SK-N-SH (cell line): ENCODE measurements at regions not wholly inside any gene's neighbourhood (a gene's known extent, or its start where the extent isn't known, plus 50 kb on each side); places are given as distances from the start of the nearest gene placed in this dataset.

Source experiments
- CTCF ChIA-PET: fragments of 300-600, 350-600 bp; formaldehyde crosslinking; extraction: SDS; loops from one replicate; lab custom pipeline; 2021; lab: Yijun Ruan, JAX
- POLR2A ChIA-PET: fragments of 350-600 bp; sonication (Branson Sonifier 250); formaldehyde crosslinking; extraction: SDS; loops from one replicate; lab custom pipeline; 2020; ENCODE audit warnings: antibody characterized with exemption, inconsistent platforms; lab: Yijun Ruan, JAX
- DNase-seq: peaks from one replicate; pipeline ENCODE4 v3.0.0; 2012
- H2AFZ ChIP-seq: fragments of 200-600 bp; sonication (generic); 2 replicates; pipeline ENCODE4 v1.8.1; 2016; ENCODE audit warnings: antibody characterized with exemption, mild to moderate bottlenecking, low read depth
- H3F3A ChIP-seq: fragments of 200-600 bp; sonication (generic); replicated peaks from 2 replicates; pipeline ENCODE3; 2016; ENCODE audit warnings: antibody characterized with exemption, mild to moderate bottlenecking; ENCODE audit not compliant: insufficient read depth
- H3K27ac ChIP-seq, 2 experiments: fragments of 200-500 bp in 1 of 2; fragments of 200-600 bp in 1 of 2; sonication (Bioruptor generic) in 1 of 2; sonication (generic), shearing (Covaris generic) in 1 of 2; 2 replicates each; pipeline versions ENCODE4 v1.5.1 to v1.6.1; 2014 to 2016; ENCODE audit warnings: low read depth in 2 of 2, inconsistent platforms in 1 of 2, low read length in 1 of 2, mild to moderate bottlenecking in 1 of 2, mixed read lengths in 1 of 2
- H3K27me3 ChIP-seq: fragments of 200-600 bp; sonication (generic), shearing (Covaris generic); 2 replicates; pipeline ENCODE4 v1.6.1; 2016; ENCODE audit warnings: mixed run types; ENCODE audit not compliant: insufficient read depth
- H3K36me3 ChIP-seq, 2 experiments: fragments of 200-500 bp in 1 of 2; fragments of 200-600 bp in 1 of 2; sonication (Bioruptor generic) in 1 of 2; sonication (generic) in 1 of 2; replicated peaks in 1 of 2; 2 replicates each; pipeline versions ENCODE3 to v1.5.1; 2014 to 2016; ENCODE audit warnings: low read length in 1 of 2, mild to moderate bottlenecking in 1 of 2; ENCODE audit not compliant: insufficient read depth in 2 of 2, control insufficient read depth in 1 of 2
- H3K4me1 ChIP-seq, 2 experiments: fragments of 200-500 bp in 1 of 2; fragments of 200-600 bp in 1 of 2; sonication (Bioruptor generic) in 1 of 2; sonication (generic), shearing (Covaris generic) in 1 of 2; 2 replicates each; pipeline versions ENCODE4 v1.5.1 to v1.6.1; 2014 to 2016; ENCODE audit warnings: low read depth in 1 of 2, low read length in 1 of 2, mixed run types in 1 of 2; ENCODE audit not compliant: insufficient read depth in 2 of 2, control insufficient read depth in 1 of 2
- H3K4me2 ChIP-seq: fragments of 200-600 bp; sonication (generic), shearing (Covaris generic); 2 replicates; pipeline ENCODE4 v1.6.1; 2017; ENCODE audit warnings: mixed run types
- H3K4me3 ChIP-seq, 2 experiments: fragments of 200-500 bp in 1 of 2; fragments of 200-600 bp in 1 of 2; sonication (Bioruptor generic) in 1 of 2; sonication (generic), shearing (Covaris generic) in 1 of 2; 2 replicates each; pipeline versions ENCODE4 v1.5.1 to v1.8.1; 2014 to 2016; ENCODE audit warnings: low read depth in 2 of 2, inconsistent platforms in 1 of 2, low read length in 1 of 2, mild to moderate bottlenecking in 1 of 2, mixed read lengths in 1 of 2, moderate library complexity in 1 of 2
- H3K79me2 ChIP-seq: fragments of 200-600 bp; sonication (generic); 2 replicates; pipeline ENCODE4 v1.8.1; 2017; ENCODE audit warnings: mild to moderate bottlenecking; ENCODE audit not compliant: insufficient read depth
- H3K9ac ChIP-seq: fragments of 200-600 bp; sonication (generic); 2 replicates; pipeline ENCODE4 v1.6.1; 2017; ENCODE audit warnings: mixed run types
- H3K9me2 ChIP-seq: fragments of 200-600 bp; sonication (generic); 2 replicates; pipeline ENCODE4 v1.6.1; 2017; ENCODE audit warnings: mixed run types
- H3K9me3 ChIP-seq: fragments of 200-600 bp; sonication (generic); 2 replicates; pipeline ENCODE4 v1.6.1; 2017; ENCODE audit warnings: mixed run types, mild to moderate bottlenecking, moderate library complexity
- H4K20me1 ChIP-seq: fragments of 200-600 bp; sonication (generic); 2 replicates; pipeline ENCODE4 v1.6.1; 2017; ENCODE audit warnings: mild to moderate bottlenecking, mixed run types; ENCODE audit not compliant: insufficient read depth
- CHD2 ChIP-seq: fragments of 150-350 bp; IDR thresholded peaks from 2 replicates; pipeline ENCODE4 v1.6.1; 2018; ENCODE audit warnings: low read length; ENCODE audit not compliant: partially characterized antibody
- CTCF ChIP-seq: fragments of 200-600 bp; sonication (generic); IDR thresholded peaks from 2 replicates; pipeline ENCODE4 v1.6.1; 2017; ENCODE audit warnings: antibody characterized with exemption, mild to moderate bottlenecking, moderate library complexity
- ELF1 ChIP-seq: IDR thresholded peaks from 2 replicates; pipeline ENCODE4 v1.4.0; 2012
- EZH2phosphoT487 ChIP-seq: fragments of 200-600 bp; sonication (generic); IDR thresholded peaks from 2 replicates; pipeline ENCODE4 v1.6.1; 2017; ENCODE audit warnings: low read depth, mixed run types, mild to moderate bottlenecking, antibody characterized with exemption, moderate library complexity, borderline replicate concordance
- FOXM1 ChIP-seq: IDR thresholded peaks from 2 replicates; pipeline ENCODE4 v1.4.0; 2012; ENCODE audit warnings: low read depth, mild to moderate bottlenecking
- IRF3 ChIP-seq: fragments of 150-350 bp; IDR thresholded peaks from 2 replicates; pipeline ENCODE4 v1.6.1; 2016; ENCODE audit warnings: mild to moderate bottlenecking, low read depth, low read length
- JUND ChIP-seq: IDR thresholded peaks from 2 replicates; pipeline ENCODE4 v1.4.0; 2012
- MEF2A ChIP-seq: IDR thresholded peaks from 2 replicates; pipeline ENCODE4 v1.4.0; 2012; ENCODE audit warnings: low read depth, borderline replicate concordance
- MXI1 ChIP-seq: IDR thresholded peaks from 2 replicates; pipeline ENCODE4 v1.6.1; 2012; ENCODE audit warnings: mild to moderate bottlenecking, low read depth, low read length, improper control_type of control experiment
- NFIC ChIP-seq: IDR thresholded peaks from 2 replicates; pipeline ENCODE4 v1.4.0; 2012; ENCODE audit warnings: borderline replicate concordance
- POLR2AphosphoS5 ChIP-seq: IDR thresholded peaks from 2 replicates; pipeline ENCODE4 v1.6.1; 2012; ENCODE audit warnings: low read depth, low read length
- RCOR1 ChIP-seq: fragments of 150-350 bp; IDR thresholded peaks from 2 replicates; pipeline ENCODE4 v1.6.1; 2017; ENCODE audit warnings: antibody characterized with exemption, low read length
- RFX5 ChIP-seq: IDR thresholded peaks from 2 replicates; pipeline ENCODE4 v1.6.1; 2012; ENCODE audit warnings: mild to moderate bottlenecking, improper control_type of control experiment, low read length
- TAF1 ChIP-seq: IDR thresholded peaks from 2 replicates; pipeline ENCODE4 v1.6.1; 2012; ENCODE audit warnings: low read depth, mild to moderate bottlenecking, low read length, moderate library complexity, borderline replicate concordance
- TCF12 ChIP-seq: IDR thresholded peaks from 2 replicates; pipeline ENCODE4 v1.4.0; 2012
- YY1 ChIP-seq: IDR thresholded peaks from 2 replicates; pipeline ENCODE4 v1.4.0; 2012; ENCODE audit warnings: low read depth, mild to moderate bottlenecking
- WGBS: methylation state at CpG from one replicate; pipeline ENCODE4 v1.1.6; 2017; ENCODE audit warnings: low lambda C conversion rate; 5-methylcytosine and 5-hydroxymethylcytosine counted together
- TF ChIP-seq, protein P1 (sequence below): fragments of 150-350 bp; IDR thresholded peaks from 2 replicates; pipeline ENCODE4 v1.6.1; 2017; ENCODE audit warnings: antibody characterized with exemption, low read length, low read depth, borderline replicate concordance
- TF ChIP-seq, protein P2 (sequence below): IDR thresholded peaks from 2 replicates; pipeline ENCODE4 v1.4.0; 2012; ENCODE audit warnings: low read depth, borderline replicate concordance

GRCh38 chr7:134371536-134371935, 54.8 kb upstream of the SLC35B4 start:
- Histone ChIP-seq H3K4me1 (peaks cover 0 to 5% of the 10 kb centered on the region in 2 experiments; a peak in 3 of 4 replicates), H3K79me2 (no peaks in the 10 kb centered on the region), H3K4me2 (no peak overlapping the region), H3K4me3 (no peak overlapping the region), H3K27ac (no peak overlapping the region), H3K9ac (no peak overlapping the region), H3K9me3 (no peaks in the 10 kb centered on the region), H3K9me2 (no peaks in the 10 kb centered on the region), H3K36me3 (no peaks in the 10 kb centered on the region), H3K27me3 (no peaks in the 10 kb centered on the region; the same call in 1 of the 2 replicates), H4K20me1 (no peaks in the 10 kb centered on the region), H2AFZ (no peak overlapping the region), H3F3A (peaks cover 13% of the 10 kb centered on the region)
- TF ChIP-seq MXI1 (no peak), CTCF (no peak), ELF1 (no peak), MEF2A (no peak), RFX5 (no peak), IRF3 (no peak), CHD2 (no peak), TCF12 (no peak)
- TF ChIP-seq, protein P1, sequence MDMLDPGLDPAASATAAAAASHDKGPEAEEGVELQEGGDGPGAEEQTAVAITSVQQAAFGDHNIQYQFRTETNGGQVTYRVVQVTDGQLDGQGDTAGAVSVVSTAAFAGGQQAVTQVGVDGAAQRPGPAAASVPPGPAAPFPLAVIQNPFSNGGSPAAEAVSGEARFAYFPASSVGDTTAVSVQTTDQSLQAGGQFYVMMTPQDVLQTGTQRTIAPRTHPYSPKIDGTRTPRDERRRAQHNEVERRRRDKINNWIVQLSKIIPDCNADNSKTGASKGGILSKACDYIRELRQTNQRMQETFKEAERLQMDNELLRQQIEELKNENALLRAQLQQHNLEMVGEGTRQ: no peak
- WGBS: 76% methylated on average over 4 of the region's 4 CpGs
- CTCF ChIA-PET: interaction anchor here (1.9 to 2.8 kb wide), 2 partner anchors 12 to 14 kb away, joined by 5 to 15 read pairs; no protein-coding TSS in a partner anchor
- DNase-seq: no peak
- POLR2A ChIA-PET: no interaction called here

DNA sequence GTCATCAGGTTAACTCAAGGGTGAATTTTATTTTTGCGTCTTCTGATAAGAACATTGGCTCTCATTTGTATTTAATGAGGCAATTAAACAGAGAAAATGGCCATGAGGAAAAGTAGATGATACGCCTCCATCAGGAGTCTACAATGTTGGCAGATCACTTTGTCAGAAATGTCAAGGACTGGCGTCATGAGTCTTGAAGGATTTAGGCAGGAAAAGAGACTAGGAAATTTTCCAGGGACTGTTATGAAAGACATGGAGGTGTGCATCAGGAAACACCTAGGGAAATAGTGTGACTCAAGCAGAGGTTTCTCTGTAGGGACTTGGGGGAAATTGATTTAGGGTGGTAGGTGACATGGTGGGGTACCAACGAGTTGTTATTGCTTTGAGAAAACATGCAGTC, 53.4 kb upstream of the SLC35B4 start:
- WGBS: 58% methylated on average over 4 of the region's 4 CpGs
- Histone ChIP-seq H3K4me2 (no peak overlapping the region), H3K9me3 (no peaks in the 10 kb centered on the region), H4K20me1 (no peaks in the 10 kb centered on the region), H3K4me1 (peaks cover under 1 to 5% of the 10 kb centered on the region in 2 experiments; a peak in 3 of 4 replicates), H3K9ac (no peak overlapping the region), H2AFZ (no peak overlapping the region), H3K27me3 (no peaks in the 10 kb centered on the region; the same call in 1 of the 2 replicates), H3K27ac (no peak overlapping the region), H3F3A (peaks cover 17% of the 10 kb centered on the region), H3K36me3 (no peaks in the 10 kb centered on the region), H3K4me3 (no peak overlapping the region), H3K9me2 (no peaks in the 10 kb centered on the region), H3K79me2 (no peaks in the 10 kb centered on the region)
- CTCF ChIA-PET: interaction anchor here (2.8 kb wide), 1 partner anchor 13 kb away, joined by 15 read pairs; no protein-coding TSS in a partner anchor
- DNase-seq: no peak
- POLR2A ChIA-PET: no interaction called here
- no peak for TF ChIP-seq NFIC
- no peak for TF ChIP-seq TCF12
- TF ChIP-seq ELF1: no peak
- no peak for TF ChIP-seq EZH2phosphoT487
- TF ChIP-seq YY1: no peak
- no peak for TF ChIP-seq MXI1
- TF ChIP-seq, protein P2, sequence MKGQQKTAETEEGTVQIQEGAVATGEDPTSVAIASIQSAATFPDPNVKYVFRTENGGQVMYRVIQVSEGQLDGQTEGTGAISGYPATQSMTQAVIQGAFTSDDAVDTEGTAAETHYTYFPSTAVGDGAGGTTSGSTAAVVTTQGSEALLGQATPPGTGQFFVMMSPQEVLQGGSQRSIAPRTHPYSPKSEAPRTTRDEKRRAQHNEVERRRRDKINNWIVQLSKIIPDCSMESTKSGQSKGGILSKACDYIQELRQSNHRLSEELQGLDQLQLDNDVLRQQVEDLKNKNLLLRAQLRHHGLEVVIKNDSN: no peak
- TF ChIP-seq JUND: no peak
- TF ChIP-seq FOXM1: no peak
- TF ChIP-seq TAF1: no peak
- TF ChIP-seq POLR2AphosphoS5: no peak
- no peak for TF ChIP-seq RCOR1
- no peak for TF ChIP-seq CHD2
- TF ChIP-seq IRF3: no peak
